AG04450 (cell line): ENCODE measurements at regions not wholly inside any gene's neighbourhood (a gene's known extent, or its start where the extent isn't known, plus 50 kb on each side); places are given as distances from the start of the nearest gene placed in this dataset.

ENCODE experiments used
- CTCF ChIA-PET: fragments of 300-600, 350-600 bp; formaldehyde crosslinking; extraction: SDS; loops from one replicate; lab custom pipeline; 2022; ENCODE audit warnings: antibody characterized with exemption, inconsistent platforms; lab: Charles Lee
- POLR2A ChIA-PET: fragments of 350-600 bp; formaldehyde crosslinking; extraction: SDS; loops from one replicate; lab custom pipeline; 2021; ENCODE audit warnings: antibody characterized with exemption, inconsistent platforms; lab: Yijun Ruan, JAX
- DNase-seq: peaks from one replicate; pipeline ENCODE4 v3.0.0-alpha.2; 2011; ENCODE audit warnings: low read depth, low spot score
- H3K27ac ChIP-seq: one replicate; pipeline ENCODE4 v1.5.1; 2012; ENCODE audit warnings: low read depth, low read length, control low read depth
- H3K27me3 ChIP-seq: one replicate; pipeline ENCODE4 v1.6.0; 2012; ENCODE audit warnings: low read length; ENCODE audit not compliant: control insufficient read depth, insufficient read depth
- H3K4me3 ChIP-seq: 2 replicates; pipeline ENCODE4 v1.5.1; 2011; ENCODE audit warnings: mild to moderate bottlenecking, low read depth, low read length, control low read depth
- H3K9me3 ChIP-seq: 2 replicates; pipeline ENCODE4 v1.5.1; 2012; ENCODE audit warnings: low read length; ENCODE audit not compliant: control insufficient read depth, insufficient read depth
- TF ChIP-seq, protein P1 (sequence below): IDR thresholded peaks from 2 replicates; pipeline ENCODE4 v1.5.1; 2011; ENCODE audit warnings: low read depth, low read length, control low read depth, inconsistent platforms

DNA sequence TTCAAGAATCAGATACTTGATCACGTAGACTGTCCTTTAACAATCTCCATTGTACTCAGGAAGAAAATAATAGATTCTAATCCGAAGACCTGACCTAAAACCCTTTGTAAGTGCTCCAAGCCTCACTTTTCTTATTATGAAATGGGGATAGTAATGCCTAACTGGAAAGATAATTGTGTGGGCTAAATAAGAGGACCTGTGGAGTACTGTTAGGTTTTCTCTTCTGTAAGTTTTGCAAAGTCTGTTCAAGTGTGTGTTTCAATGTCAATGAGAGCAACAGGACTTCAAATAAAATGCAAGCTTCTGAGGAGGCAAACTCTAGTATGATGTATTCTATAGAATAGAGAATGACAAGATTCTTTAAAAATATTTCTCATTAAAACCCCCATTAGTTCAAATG lies 348.6 kb downstream of the USP25 start:
- CTCF ChIA-PET: no interaction called here
- TF ChIP-seq, protein P1, sequence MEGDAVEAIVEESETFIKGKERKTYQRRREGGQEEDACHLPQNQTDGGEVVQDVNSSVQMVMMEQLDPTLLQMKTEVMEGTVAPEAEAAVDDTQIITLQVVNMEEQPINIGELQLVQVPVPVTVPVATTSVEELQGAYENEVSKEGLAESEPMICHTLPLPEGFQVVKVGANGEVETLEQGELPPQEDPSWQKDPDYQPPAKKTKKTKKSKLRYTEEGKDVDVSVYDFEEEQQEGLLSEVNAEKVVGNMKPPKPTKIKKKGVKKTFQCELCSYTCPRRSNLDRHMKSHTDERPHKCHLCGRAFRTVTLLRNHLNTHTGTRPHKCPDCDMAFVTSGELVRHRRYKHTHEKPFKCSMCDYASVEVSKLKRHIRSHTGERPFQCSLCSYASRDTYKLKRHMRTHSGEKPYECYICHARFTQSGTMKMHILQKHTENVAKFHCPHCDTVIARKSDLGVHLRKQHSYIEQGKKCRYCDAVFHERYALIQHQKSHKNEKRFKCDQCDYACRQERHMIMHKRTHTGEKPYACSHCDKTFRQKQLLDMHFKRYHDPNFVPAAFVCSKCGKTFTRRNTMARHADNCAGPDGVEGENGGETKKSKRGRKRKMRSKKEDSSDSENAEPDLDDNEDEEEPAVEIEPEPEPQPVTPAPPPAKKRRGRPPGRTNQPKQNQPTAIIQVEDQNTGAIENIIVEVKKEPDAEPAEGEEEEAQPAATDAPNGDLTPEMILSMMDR: no peak
- Histone ChIP-seq H3K27ac (no peak overlapping the region), H3K4me3 (no peak overlapping the region), H3K9me3 (no peaks in the 10 kb centered on the region), H3K27me3 (no peaks in the 10 kb centered on the region)
- no peak for DNase-seq
- POLR2A ChIA-PET: no interaction called here

DNA sequence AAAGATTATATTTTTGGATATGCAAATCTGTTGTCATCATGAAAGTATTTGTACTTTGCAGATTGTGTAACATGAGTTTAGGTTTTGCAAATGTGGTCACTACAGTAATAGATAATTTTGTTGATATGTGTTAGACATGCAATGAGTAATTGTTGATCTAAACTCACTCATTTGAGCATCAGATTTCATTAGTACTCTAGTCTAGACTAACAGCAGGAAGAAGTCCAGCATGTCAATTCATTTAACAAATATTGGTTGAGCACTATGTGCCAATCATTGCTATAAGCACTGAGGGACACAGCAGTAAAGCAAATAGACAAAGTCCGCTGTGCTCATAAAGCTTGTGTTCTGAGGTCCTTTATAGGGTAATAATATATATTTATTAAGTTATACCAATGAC lies 350.0 kb downstream of the USP25 start:
- no peaks in the 10 kb centered on the region for H3K27me3 ChIP-seq
- no peaks in the 10 kb centered on the region for H3K9me3 ChIP-seq
- ChIA-PET POLR2A (no interaction called here), CTCF (no interaction called here)
- no peak overlapping the region for H3K4me3 ChIP-seq
- no peak for DNase-seq
- H3K27ac ChIP-seq: no peak overlapping the region
- TF ChIP-seq, protein P1: no peak

DNA sequence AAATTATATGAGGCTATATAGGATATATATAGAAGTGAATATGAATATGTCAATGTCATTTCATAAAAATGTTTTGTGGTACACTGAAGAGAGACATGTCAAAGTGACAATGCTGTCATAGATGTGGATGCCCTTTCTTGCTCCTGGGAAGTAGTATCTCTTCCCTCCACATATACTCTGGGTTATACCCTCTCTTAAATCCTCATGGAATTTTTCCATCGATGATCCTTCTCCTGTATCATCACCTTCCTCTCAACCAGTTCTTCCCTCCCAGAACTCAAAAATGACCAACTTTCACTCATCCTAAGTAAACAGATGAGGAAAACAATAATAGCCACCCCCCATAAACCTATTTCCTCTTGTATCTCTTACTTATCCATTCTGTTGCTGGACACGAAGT lies 351.5 kb downstream of the USP25 start:
- no peaks in the 10 kb centered on the region for H3K27me3 ChIP-seq
- no peak overlapping the region for H3K4me3 ChIP-seq
- H3K27ac ChIP-seq: no peak overlapping the region
- CTCF ChIA-PET: interaction anchor here (0.8 to 5.3 kb wide), 24 partner anchors 10 to 542 kb away, joined by 3 to 74 read pairs (median 4); no protein-coding TSS in a partner anchor
- POLR2A ChIA-PET: no interaction called here
- TF ChIP-seq, protein P1: no peak
- H3K9me3 ChIP-seq: no peaks in the 10 kb centered on the region
- DNase-seq: no peak

DNA sequence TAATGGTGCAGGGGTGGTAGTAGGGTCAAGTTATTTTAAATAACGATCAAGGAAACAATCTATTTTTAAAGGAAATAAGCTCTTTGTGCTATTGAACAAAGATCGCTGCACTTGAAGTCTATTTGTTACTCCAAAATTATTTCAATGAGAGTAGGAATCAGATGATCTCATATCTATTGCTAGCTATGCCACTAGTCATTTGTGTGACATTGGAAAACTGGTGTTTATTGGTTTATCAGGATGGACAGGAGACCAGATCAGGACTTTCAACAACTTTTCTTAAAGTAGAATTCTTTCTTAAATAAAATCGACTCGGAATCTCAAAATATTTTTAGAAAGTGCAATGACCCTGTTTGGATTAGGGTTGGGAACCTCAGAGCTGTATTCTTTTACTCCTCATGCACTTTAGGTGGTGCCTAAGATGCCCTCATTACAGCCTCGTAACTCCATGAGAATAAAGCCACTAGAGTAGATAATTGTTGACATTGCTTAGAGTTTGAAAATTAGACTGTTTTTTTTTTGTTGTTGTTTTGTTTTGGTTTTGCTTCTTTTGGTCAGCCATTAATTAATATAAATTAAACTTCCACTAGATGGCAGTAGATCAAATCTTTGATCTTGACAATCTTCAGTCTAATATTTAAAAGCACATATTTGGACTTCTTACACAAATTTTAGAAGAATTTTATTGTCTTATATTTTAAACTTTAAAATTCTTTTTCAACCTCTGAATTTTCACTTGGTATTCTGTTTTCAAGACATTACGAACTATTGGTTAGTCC lies 352.4 kb downstream of the USP25 start:
- Histone ChIP-seq H3K4me3 (no peak overlapping the region), H3K27me3 (no peaks in the 10 kb centered on the region), H3K9me3 (no peaks in the 10 kb centered on the region), H3K27ac (no peak overlapping the region)
- CTCF ChIA-PET: interaction anchor here (0.6 to 5.3 kb wide), 36 partner anchors 9 to 1187 kb away, joined by 3 to 74 read pairs (median 4); no protein-coding TSS in a partner anchor
- POLR2A ChIA-PET: interaction anchor here (0.7 kb wide), 1 partner anchor 175 kb away, joined by 3 read pairs; no protein-coding TSS in a partner anchor
- TF ChIP-seq, protein P1: peak; percentile 39
- DNase-seq: no peak

DNA sequence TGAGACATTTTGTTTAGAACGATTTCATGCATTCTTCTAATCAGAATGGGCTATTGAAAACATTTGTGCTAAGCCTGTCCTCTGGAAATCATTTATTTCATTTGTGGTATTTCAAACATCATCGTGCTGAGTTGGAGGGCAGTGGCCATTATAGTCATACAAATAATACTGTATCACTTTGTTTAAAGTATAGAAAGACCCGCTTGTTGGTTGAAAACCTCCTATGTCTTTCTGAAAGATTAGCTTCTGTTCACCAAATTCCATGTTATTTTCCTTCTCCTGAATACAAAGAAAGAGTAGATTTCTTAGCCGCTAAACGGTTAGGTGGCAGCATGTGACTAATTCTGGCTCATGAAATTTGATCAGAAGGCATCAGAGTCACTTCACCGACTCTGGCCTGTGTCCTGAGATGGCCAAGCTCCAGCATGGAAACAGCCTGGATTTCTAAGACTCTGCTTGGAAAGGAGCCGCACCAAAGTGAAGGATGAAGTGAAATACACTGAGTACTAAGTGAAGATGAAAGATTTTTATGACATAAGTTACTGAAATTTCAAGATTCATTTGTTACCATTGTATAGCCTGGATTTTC lies 355.1 kb downstream of the USP25 start:
- CTCF ChIA-PET: interaction anchor here (1.1 to 5.3 kb wide), 3 partner anchors 237 to 250 kb away, joined by 3 to 74 read pairs (median 6); no protein-coding TSS in a partner anchor
- no peak overlapping the region for H3K27ac ChIP-seq
- H3K9me3 ChIP-seq: no peaks in the 10 kb centered on the region
- no peaks in the 10 kb centered on the region for H3K27me3 ChIP-seq
- no peak overlapping the region; the same call in 1 of the 2 replicates for H3K4me3 ChIP-seq
- POLR2A ChIA-PET: interaction anchor here (1.0 kb wide), 1 partner anchor 33 kb away, joined by 3 read pairs; no protein-coding TSS in a partner anchor
- TF ChIP-seq, protein P1: no peak
- DNase-seq: no peak
